ENCODE measurements at regions not wholly inside any gene's neighbourhood (a gene's known extent, or its start where the extent isn't known, plus 50 kb on each side); places are given as distances from the start of the nearest gene placed in this dataset.
"Not testable (repeated sequence)": the region's sequence is repeated elsewhere in the genome, so short reads cannot be mapped to it uniquely, and the experiment has no call there.

GRCh38 chr5:160479220-160479619 lies 57.6 kb downstream of the PTTG1 start:
- no peak for DNase-seq (ENCODE audit: low spot score)

DNA sequence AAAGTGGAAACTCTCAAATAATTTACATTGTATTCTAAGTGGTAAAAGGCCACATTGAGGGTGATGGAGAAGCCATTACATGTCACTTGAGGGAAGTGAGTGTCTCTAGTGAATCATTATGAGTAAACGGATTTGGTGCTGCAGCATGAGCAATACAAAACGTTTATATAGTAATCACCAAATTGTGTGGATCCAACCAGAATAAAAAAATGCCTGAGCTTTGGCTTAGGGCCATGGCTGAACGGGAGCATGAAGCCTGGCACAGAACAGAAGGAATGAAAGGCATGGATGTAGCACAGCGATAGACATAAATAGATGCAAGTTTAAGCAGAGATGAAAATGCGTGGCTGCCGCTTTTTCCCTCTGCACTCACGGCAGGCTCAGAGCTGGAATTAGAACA lies 58.3 kb downstream of the PTTG1 start:
- DNase-seq (ENCODE audit: low spot score): peak; percentile 50

GRCh38 chr5:160480652-160481051 lies 59.0 kb downstream of the PTTG1 start:
- no peak for DNase-seq (ENCODE audit: low spot score)

GRCh38 chr5:160484678-160485077 lies 63.0 kb downstream of the PTTG1 start:
- no peak for DNase-seq (ENCODE audit: low spot score)

DNA sequence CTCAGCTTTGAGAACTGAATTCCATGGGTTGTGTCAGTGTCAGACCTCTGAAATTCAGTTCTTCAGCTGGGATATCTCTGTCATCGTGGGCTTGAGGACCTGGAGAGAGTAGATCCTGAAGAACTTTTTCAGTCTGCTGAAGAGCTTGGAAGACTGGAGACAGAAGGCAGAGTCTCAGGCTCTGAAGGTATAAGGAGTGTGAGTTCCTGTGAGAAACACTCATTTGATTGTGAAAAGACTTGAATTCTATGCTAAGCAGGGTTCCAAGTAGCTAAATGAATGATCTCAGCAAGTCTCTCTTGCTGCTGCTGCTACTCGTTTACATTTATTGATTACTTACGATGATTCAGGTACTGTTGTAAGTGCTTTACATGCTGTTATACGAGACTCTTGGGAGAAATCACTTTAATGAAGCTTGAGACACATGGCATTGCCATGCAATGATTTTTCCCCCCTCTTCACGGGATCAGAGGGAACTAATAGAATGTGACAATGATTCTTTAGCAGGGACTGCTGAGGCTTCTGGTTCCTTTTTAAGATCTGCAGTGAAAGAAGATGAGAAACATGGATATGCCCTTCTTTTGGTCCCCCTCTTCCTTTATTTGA lies 63.8 kb downstream of the PTTG1 start:
- no peak for DNase-seq (ENCODE audit: low spot score)

- DNase-seq (ENCODE audit: low spot score): no peak
Measured at GRCh38 chr5:160486573-160486972, 64.9 kb downstream of the PTTG1 start.

GRCh38 chr5:160488394-160489325 lies 67.0 kb downstream of the PTTG1 start:
- no peak for DNase-seq (ENCODE audit: low spot score)

- DNase-seq (ENCODE audit: low spot score): no peak
Measured at GRCh38 chr5:160491438-160491837, 69.8 kb downstream of the PTTG1 start.

- no peak for DNase-seq (ENCODE audit: low spot score)
Measured at GRCh38 chr5:160492565-160492964, 70.9 kb downstream of the PTTG1 start.

GRCh38 chr5:160493806-160494338 lies 72.2 kb downstream of the PTTG1 start:
- peak; percentile 45 for DNase-seq (ENCODE audit: low spot score)

DNA sequence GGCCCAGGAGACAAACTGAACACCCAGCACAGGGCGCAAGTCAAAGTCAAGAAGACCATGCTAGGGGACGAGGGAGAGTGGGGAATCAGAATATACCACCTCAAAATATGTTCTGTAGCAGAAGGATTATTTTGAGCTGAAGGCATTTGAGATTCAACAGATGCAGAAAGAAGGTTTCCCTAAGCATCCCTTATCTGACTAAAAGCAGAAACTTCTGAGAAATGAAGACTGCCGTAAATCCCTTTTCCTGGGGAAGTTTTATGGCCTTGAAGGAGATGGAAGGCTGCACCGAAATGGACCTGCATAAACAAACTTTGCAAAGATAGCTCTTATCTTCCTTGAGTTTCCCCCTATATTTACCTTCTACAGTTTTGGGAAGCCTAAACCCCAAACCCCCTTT lies 72.8 kb downstream of the PTTG1 start:
- DNase-seq (ENCODE audit: low spot score): no peak

GRCh38 chr5:160496334-160496733 lies 74.7 kb downstream of the PTTG1 start:
- no peak for DNase-seq (ENCODE audit: low spot score)

DNA sequence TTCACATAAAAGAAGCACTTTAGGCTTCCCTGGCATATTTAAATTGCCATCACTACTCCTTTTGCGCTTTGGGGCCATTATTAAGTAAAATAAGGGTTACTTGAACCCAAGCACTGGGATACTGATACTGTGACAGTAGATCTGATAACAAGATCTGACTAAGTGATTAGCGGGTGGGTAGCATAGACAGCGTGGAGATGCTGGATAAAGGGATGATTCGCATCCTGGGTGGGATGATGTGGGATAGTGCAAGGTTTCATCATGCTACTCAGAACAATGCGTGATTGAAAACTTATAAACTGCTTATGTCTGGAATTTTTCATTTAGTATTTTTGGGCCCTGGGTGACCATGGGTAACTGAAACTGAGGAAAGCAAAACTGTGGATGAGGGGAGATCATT lies 75.1 kb downstream of the PTTG1 start:
- no peak for DNase-seq (ENCODE audit: low spot score)

DNA sequence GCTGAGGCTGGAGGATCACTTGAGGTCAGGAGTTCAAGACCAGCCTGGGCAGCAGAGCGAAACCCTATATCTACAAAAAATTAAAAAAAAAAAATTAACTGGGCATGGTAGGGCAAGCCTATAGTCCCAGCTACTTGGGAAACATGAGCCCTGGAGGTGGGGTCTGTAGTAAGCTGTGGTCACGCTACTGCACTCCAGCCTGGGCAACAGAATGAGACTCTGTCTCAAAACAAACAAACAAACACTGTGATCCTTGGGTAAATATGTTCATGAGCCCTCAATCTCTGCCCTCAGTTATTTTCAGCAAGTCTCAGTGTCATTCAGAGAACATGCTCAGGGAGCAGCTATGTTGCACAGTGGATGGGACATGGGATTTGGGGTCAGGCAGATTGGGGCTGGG lies 76.2 kb downstream of the PTTG1 start:
- no peak for DNase-seq (ENCODE audit: low spot score)

DNA sequence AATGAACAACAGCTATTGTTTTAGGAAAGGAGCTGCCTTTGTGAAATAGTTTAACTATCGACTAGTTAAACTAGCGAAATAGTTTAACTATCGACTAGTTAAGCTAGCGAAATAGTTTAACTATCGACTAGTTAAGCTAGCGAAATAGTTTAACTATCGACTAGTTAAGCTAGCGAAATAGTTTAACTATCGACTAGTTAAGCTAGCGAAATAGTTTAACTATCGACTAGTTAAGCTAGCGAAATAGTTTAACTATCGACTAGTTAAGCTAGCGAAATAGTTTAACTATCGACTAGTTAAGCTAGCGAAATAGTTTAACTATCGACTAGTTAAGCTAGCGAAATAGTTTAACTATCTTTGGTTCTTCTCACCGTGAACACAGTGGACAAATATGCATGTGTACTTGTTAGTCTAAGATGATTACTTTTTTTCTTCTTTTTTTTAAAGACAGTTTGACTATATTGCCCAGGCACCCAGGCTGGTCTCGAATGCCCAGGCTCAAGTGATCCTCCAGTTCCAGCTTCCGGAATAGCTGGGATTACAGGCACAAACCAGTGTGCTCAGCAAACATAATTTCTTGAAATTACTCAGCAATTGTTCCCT lies 76.9 kb downstream of the PTTG1 start:
- DNase-seq (ENCODE audit: low spot score): not testable (repeated sequence)

DNA sequence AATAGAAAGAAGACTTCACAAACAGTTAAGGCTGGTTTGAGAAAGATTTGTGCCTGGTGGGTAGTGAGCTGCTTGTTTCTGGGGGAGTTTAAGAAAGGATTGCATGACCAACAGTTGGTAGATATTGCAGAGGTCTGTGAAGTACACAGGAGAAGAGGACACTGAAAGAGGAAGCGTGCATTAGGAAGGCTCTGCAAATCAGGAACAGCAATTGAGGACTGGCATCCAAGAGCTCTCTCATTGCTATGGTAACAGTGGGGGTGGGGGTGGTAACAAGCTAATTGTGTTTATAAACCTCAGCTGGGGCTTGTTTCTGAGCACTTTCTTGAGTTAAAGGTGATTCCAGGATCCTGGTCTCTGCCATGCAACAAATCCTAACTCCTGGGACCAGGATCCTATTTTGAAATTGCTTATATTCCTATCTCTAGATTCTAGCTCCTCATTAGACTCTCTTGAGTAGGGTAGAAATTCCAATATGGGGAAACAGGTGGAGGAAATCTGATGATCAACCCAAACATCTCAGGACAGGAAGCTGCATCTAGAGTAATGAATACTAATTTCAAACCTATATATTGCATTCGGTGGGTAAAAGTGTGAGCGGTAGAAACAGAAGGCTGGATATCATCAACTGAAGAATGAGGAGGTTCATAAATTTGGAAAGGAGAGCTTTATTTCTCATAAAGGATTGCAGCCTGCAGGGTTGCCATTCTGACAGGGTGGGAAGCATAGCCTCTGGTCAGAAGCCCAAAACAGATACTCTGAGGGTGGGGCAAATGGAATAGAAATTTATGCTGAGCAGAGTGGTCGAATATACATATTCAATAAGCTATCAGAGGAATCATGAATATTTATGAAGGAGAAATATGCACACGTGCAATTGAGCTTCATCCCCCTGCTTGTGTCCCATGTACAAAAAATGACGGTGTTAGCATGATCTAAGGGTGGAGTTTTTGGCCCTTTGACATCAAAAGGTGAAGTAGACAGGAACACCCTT lies 79.4 kb downstream of the PTTG1 start:
- no peak for DNase-seq (ENCODE audit: low spot score)

DNA sequence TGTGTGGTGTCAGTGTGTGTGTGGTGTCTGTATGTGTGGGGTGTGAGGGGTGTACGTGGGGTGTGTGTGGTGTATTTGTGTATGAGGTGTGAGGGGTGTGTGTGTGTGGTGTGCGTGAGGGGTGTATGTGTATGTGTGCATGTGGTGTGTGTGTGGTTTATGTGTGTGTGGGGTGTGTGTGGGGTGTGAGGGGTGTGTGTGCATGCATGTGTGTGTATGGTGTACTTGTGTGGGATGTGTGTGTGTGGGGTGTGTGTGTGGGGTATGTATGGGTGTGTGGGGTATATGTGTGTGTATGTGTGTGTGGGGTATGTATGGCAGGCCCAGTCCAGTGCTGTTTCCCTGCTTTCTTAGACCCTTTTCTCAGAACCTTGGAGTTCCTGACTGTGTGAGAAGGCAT lies 83.3 kb downstream of the PTTG1 start:
- DNase-seq (ENCODE audit: low spot score): no peak

- DNase-seq (ENCODE audit: low spot score): peak; percentile 50
Measured at GRCh38 chr5:160506006-160507004, 84.7 kb downstream of the PTTG1 start.

DNA sequence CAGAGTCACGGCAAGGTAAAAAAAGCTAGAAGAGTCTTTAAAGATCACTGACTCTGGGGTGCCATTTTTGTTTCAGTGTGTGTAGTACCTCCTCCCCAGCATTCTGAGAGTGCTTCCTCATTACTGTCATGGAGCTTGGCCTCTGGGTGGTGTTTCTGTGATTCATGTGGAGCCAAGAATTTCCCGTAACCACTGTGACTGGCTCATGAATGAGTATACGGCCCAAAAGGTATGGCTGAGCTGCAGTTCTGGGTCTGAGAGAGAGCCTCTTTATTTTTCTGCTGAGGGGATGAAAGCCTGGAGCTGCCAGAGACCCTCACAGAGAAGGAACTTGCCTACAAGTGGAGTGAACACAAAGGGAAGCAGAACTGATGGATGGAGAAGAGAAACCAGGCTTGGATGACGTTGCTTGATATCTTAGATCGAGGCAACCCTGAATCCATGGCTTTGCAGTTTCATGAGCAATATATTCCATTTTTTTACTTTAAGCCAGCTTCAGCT lies 85.6 kb downstream of the PTTG1 start:
- DNase-seq (ENCODE audit: low spot score): no peak

DNA sequence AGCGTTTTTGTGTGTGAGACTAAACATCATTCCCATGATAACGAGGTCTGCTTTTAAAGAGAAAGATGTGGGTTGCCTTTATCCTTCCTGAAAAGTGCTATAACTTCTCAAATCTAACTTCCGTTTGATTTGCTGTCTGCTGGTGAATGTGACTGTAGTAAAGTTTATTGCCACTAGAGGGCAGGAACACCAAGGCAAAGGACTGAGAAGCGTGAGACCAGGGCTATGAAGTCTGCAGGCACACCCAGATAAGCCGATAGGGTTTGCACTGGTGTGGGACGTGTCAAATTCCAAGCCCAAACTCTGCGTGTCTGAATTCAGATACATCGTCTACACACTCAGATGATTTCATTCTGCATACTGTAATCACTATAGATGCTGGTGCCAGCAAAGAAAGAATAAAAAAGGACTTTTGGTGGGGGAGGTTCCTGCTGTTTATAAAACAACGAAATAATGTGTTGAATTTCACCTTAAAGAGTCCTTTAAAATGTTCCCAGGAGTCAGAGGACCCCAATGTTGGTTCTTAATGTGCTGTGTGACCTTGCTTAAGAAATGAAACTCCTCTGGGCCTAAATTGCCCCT lies 87.2 kb downstream of the PTTG1 start:
- DNase-seq (ENCODE audit: low spot score): peak; percentile 90

All from cerebellar cortex (tissue), 1 donor.